GM10248 (cell line): ENCODE measurements at regions not wholly inside any gene's neighbourhood (a gene's known extent, or its start where the extent isn't known, plus 50 kb on each side); places are given as distances from the start of the nearest gene placed in this dataset.

Experiments used
- CTCF ChIA-PET: fragments of 300-600 bp; sonication (Branson Sonifier 250); formaldehyde crosslinking; extraction: SDS; loops from one replicate; lab custom pipeline; 2021; ENCODE audit warnings: antibody characterized with exemption; lab: Yijun Ruan, JAX
- POLR2A ChIA-PET: fragments of 350-650 bp; sonication (Branson Sonifier 250); formaldehyde crosslinking; extraction: SDS; loops from one replicate; lab custom pipeline; 2020; ENCODE audit warnings: antibody characterized with exemption; lab: Yijun Ruan, JAX
- DNase-seq: peaks from one replicate; pipeline ENCODE4 v3.0.0; 2012; ENCODE audit errors: extremely low spot score
- TF ChIP-seq, protein P1 (sequence below): IDR thresholded peaks from 2 replicates; pipeline ENCODE4 v1.5.1; 2012; ENCODE audit warnings: mild to moderate bottlenecking, low read depth; ENCODE audit errors: extremely low read depth, missing control alignments, control extremely low read depth

DNA sequence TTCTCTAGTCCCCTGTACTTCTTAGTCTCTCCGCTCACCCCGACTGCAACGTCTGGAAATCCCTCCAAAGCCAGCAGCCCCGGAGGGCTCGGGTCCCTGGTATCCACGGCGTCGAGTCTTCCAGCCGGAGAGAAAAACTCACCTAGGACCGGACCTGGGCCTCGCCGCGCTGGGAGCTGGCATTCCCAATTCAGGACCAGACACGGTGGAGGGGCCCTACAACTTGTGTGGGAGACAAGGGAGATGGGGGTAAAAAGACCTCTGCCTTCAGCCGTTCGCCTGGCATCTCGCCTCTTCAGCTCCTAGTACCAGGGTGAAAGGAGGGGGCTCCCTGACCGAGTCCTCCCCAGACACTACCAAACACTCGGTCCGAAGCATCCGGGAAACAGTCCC is 64.3 kb downstream of the GPX5 start:
- no peak for DNase-seq
- ChIA-PET POLR2A (interaction anchor here (0.7 kb wide), 1 partner anchor 463 kb away, joined by 8 read pairs; no protein-coding TSS in a partner anchor), CTCF (interaction anchor here (1.0 to 2.7 kb wide), 3 partner anchors 9 to 19 kb away, joined by 3 to 12 read pairs (median 8); no protein-coding TSS in a partner anchor)
- TF ChIP-seq, protein P1, sequence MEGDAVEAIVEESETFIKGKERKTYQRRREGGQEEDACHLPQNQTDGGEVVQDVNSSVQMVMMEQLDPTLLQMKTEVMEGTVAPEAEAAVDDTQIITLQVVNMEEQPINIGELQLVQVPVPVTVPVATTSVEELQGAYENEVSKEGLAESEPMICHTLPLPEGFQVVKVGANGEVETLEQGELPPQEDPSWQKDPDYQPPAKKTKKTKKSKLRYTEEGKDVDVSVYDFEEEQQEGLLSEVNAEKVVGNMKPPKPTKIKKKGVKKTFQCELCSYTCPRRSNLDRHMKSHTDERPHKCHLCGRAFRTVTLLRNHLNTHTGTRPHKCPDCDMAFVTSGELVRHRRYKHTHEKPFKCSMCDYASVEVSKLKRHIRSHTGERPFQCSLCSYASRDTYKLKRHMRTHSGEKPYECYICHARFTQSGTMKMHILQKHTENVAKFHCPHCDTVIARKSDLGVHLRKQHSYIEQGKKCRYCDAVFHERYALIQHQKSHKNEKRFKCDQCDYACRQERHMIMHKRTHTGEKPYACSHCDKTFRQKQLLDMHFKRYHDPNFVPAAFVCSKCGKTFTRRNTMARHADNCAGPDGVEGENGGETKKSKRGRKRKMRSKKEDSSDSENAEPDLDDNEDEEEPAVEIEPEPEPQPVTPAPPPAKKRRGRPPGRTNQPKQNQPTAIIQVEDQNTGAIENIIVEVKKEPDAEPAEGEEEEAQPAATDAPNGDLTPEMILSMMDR = no peak

DNA sequence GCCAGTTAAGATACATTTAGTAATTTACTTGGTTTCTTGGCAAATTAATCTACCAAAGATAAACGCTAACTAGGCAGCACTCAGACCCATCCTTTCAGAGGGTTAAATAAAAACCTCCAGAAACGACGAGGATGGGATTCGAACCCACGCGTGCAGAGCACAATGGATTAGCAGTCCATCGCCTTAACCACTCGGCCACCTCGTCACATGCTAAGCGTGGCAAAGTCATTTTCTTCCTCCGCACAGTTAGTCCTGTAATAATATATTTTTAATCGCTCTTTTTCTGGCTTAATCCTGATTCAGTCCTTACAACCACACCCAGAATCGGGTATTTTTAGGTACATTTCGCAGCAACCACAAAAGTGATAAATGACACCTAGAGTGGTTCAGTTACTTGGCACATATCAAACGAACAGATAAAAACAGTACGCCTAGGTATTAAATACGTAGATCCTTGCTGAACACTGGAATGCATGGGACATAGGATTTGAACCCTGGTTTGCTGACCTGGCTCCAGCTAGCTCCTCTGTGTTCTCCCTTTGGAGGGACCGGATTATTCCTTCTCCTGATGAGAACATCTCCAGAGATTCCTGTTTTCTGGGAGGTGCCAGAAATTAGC is 71.6 kb downstream of the GPX5 start:
- TF ChIP-seq, protein P1 = no peak
- ChIA-PET POLR2A (no interaction called here), CTCF (no interaction called here)
- no peak for DNase-seq

DNA sequence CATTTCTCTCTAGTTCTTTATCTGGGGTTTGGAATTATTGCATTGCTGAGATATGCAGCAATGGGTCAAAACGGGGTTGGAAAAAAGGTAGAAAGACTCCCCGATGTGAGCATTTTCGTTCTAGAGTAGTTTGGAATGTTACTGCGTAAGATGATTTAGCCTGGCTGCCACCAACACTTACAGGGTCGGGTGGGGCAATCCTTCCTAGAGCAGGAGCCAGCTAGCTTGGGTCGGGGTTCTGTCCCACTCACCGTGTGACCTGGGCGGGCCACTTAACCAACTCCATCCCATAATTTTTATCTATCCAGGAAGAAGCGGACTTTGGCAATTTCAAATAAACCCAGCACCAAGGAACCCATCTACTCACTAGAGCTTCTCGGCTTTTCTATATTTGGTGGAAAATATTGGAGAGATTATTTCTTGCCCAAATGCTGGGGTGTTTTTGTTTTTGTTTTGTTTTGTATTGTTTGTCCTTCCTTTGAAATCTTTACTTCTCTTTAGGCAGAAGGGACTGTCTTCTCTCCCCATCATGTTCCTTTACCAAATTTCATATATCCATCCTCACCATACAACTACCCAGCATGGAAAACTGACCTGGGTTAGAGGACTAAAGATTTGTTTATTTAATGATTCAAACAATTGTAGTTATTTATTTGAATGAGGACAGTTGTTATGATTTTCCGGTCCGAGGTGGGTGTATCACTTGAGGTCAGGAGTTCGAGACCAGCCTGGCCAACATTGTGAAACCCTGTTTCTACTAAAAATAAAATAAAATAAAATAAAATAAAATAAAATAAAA is 72.4 kb downstream of the GPX5 start:
- no peak for DNase-seq
- POLR2A ChIA-PET = no interaction called here
- TF ChIP-seq, protein P1 = no peak
- CTCF ChIA-PET = no interaction called here

DNA sequence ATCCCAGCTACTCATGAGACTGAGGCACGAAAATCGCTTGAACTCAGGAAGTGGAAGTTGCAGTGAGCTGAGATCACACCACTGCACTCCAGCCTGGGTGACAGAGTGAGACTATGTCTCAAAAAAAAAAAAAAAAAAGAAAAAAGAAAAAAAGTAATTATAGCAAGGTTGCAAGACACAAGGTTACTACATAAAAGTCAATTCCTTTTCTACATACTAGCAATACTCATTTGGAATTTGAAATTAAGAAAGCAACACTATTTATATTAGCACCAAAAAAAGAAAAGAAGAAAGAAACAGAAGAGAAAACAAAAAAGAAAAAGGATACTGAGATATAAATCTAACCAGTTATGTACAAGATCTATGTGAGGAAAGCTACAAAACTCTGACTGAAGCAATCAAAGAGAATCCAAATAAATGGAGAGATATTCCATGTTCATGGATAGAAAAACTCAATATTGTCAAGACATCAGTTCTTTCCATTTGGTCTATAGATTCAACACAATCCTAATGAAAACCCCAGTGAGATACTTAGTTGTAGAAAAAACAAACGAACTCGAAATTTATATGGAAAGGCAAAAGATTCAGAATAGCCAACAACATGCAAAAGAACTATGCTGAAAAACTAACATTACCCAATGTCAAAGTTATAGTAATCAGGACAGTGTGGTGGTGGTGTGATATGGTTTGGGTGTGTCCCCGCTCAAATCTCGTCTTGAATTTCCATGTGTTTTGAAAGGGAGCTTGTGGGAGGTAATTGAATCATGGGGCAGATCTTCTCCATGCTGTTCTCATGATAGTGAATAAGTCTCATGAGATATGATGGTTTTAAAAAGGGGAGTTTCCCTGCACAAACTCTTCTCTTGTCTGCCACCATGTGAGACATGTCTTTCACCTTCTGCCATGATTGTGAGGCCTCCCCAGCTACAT is 73.3 kb downstream of the GPX5 start:
- DNase-seq = no peak
- CTCF ChIA-PET = no interaction called here
- POLR2A ChIA-PET = no interaction called here
- TF ChIP-seq, protein P1 = no peak

DNA sequence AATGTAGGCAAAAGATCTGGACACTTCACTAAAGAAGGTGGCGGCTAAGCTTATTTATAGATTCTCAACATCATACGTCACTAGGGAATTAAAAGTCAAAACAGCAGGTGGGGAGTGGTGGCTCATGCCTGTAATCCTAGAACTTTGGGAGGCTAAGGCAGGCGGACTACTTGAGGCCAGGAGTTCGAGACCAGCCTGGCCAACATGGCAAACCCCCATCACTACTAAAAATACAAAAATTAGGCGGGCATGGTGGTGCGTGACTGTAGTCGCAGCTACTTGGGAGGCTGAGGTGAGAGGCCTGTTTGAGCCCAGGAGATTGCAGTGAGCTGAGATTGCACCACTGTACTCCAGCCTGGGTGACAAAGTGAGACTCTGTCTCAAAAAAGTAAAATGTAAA is 74.6 kb downstream of the GPX5 start:
- TF ChIP-seq, protein P1 = no peak
- ChIA-PET CTCF (interaction anchor here (1.5 kb wide), 1 partner anchor 35 kb away, joined by 4 read pairs; no protein-coding TSS in a partner anchor), POLR2A (no interaction called here)
- DNase-seq = no peak

DNA sequence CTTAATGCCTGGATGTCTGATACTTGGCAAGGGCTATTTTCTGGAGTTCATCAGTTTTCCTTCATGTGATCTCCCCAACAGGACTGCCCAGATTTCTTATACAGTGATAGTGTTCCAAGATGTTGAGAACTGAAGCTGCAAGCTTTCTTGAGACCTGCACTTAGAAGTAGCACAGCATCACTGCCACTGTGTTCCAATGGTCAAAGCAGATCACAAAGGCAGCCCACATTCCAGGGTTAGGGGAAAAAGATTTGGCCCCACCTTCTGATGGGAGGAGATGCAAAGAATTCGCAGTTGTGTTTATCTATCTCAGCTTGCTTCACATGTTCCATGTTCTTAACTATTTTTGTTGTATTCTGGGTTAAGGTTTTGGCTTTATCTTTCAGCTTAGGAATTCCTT is 78.2 kb downstream of the GPX5 start:
- DNase-seq = no peak
- POLR2A ChIA-PET = no interaction called here
- TF ChIP-seq, protein P1 = no peak
- CTCF ChIA-PET = interaction anchor here (1.0 kb wide), 1 partner anchor 18 kb away, joined by 3 read pairs; no protein-coding TSS in a partner anchor
